Adipocyte (in vitro differentiated cells): ENCODE measurements at regions not wholly inside any gene's neighbourhood (a gene's known extent, or its start where the extent isn't known, plus 50 kb on each side); places are given as distances from the start of the nearest gene placed in this dataset.

ENCODE experiments used
- DNase-seq: peaks from one replicate; pipeline ENCODE4 v3.0.0-alpha.2; 2015; ENCODE audit warnings: low read depth
- H3K27me3 ChIP-seq: replicated peaks from 2 replicates; pipeline ENCODE4 v1.7.0; 2013; ENCODE audit warnings: mild to moderate bottlenecking, low read length, moderate library complexity; ENCODE audit not compliant: control insufficient read depth, insufficient read depth
- H3K36me3 ChIP-seq: 2 replicates; pipeline ENCODE4 v1.7.0; 2013; ENCODE audit warnings: low read length, mild to moderate bottlenecking, moderate library complexity; ENCODE audit not compliant: control insufficient read depth, insufficient read depth, severe bottlenecking
- H3K4me1 ChIP-seq: 2 replicates; pipeline ENCODE4 v1.7.0; 2013; ENCODE audit warnings: mild to moderate bottlenecking, low read length, moderate library complexity; ENCODE audit not compliant: control insufficient read depth, insufficient read depth
- H3K4me3 ChIP-seq: 2 replicates; pipeline ENCODE4 v1.7.0; 2013; ENCODE audit warnings: mild to moderate bottlenecking, low read length, moderate library complexity
- H3K9ac ChIP-seq: 2 replicates; pipeline ENCODE4 v1.7.0; 2013; ENCODE audit warnings: mild to moderate bottlenecking, low read length, moderate library complexity
- H3K9me3 ChIP-seq: 2 replicates; pipeline ENCODE4 v1.7.0; 2013; ENCODE audit warnings: mild to moderate bottlenecking, low read length, moderate library complexity; ENCODE audit not compliant: control insufficient read depth

DNA sequence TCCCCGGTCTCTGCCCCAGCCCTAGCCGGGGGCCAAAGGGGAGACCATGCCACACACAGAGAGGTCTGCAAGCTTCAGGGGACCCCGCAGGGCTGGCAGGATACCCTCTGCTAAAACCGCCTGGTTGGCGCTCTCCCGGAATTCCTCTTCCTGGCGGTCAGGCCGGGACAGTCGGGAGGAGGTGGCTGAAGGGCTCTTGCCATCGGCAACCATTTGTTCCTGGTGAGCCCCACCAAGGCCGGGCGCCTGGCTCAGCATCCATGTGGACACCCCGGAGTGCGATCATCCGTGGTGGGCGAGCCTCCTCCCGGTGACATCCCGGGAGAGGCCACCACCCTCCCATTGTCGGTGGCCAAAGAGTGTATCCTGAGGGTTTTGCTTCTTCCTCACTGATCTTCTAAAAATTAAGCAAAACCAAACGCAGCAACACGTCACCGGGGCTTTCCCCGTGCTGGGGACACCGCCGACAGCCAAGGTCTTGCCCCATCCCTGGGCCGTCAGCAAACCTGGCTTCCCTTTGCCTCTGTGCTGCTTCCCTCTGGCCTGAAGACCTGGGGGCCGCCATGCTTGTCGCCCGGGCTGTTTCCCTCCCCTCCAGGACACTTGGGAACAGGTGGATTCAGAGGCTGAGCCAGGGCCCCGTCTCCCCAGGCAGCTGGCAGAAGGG is 59.1 kb upstream of the TTC34 start:
- Histone ChIP-seq H3K36me3 (no peaks in the 10 kb centered on the region), H3K27me3 (peaks cover 18% of the 10 kb centered on the region), H3K9ac (no peak overlapping the region), H3K4me1 (no peaks in the 10 kb centered on the region), H3K9me3 (no peaks in the 10 kb centered on the region), H3K4me3 (no peak overlapping the region)
- no peak for DNase-seq

DNA sequence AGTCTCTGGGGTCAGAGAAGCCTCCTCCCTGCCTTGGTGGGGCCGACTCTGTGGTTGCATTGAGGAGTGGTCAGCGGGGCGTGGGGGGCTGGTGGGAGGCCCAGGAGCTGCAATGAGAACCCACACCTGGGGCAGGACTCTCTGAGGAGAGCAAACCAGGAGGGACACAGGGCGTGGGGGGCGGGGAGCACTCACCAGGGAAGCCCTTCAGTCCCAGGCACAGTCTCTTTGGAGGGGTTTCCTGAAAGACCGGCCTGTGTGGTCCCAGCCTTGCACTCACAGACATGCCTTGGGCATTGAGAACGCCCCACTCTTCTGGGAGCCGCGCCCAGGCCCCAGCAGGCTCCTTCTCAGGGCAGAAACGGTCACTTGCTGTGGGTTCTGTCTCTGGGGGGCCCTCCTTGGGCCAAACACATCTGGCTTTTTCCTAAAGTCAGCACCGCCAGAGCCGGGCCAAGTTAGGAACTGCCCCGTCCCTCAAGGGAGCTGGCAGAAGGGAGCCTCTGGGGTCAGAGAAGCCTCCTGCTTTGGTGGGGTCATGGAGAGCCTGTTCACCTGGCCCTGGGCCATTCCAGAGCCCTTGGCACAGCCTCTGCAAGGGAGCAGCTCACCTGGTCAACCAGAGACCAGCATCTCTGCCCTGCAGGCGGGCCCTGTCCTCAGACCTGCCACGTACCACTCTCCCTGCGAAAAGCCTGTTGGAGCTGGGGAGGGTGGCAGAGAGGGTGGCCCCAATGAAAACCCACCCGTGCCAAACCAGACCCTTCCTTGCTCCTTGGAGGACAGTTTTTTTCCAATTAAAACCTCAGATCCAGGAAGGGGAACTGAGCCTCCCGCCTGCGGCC is 59.9 kb upstream of the TTC34 start:
- H3K9me3 ChIP-seq: no peaks in the 10 kb centered on the region
- DNase-seq: no peak
- peaks cover 16% of the 10 kb centered on the region for H3K27me3 ChIP-seq
- H3K36me3 ChIP-seq: no peaks in the 10 kb centered on the region
- no peak overlapping the region for H3K4me3 ChIP-seq
- no peaks in the 10 kb centered on the region for H3K4me1 ChIP-seq
- no peak overlapping the region for H3K9ac ChIP-seq

DNA sequence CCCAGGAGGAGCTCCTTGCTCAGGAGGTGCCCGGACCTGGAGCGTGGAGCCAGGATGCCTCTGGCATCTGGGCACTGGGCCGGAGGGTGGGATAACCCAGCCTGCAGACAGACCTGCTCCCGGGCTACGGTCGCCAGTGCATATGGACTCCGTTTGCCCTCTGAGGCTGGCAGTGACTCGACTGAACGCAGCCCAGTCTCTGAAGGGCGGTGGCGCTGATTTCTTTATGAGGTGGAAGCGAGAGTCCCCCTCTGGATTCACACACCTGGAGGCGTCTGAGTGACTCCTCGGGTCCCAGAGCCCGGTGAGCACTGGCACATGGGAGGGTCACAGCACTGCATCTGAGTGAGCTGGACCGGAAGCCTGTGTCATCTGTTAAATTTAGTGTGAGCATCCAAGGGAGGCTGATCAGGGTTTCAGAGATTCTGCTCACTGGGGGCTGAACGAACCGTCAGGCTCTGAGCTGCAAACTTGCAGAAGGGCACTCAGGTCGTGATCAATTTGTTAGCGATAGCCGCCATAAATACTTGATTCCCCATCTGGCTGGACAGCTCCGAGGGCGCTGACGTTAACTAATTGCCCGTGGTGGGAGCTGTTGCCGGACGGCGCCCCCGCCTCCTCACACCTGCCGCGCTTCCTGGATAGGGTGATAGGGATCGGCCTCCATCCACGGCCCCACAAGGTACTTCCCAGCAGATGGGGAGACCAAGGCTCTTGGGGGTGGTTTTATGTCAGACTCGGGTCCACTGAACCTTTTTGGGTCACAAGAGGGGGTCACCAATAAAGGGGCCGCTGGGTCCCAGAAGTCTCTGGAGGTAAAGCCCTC is 60.7 kb upstream of the TTC34 start:
- Histone ChIP-seq H3K9ac (no peak overlapping the region), H3K9me3 (no peaks in the 10 kb centered on the region), H3K4me1 (no peaks in the 10 kb centered on the region), H3K27me3 (peaks cover 19% of the 10 kb centered on the region), H3K4me3 (no peak overlapping the region), H3K36me3 (no peaks in the 10 kb centered on the region)
- DNase-seq: no peak

GRCh38 chr1:2862814-2863647 is 61.5 kb upstream of the TTC34 start:
- Histone ChIP-seq H3K4me3 (no peak overlapping the region), H3K4me1 (no peaks in the 10 kb centered on the region), H3K27me3 (peaks cover 20% of the 10 kb centered on the region), H3K9ac (no peak overlapping the region), H3K9me3 (no peaks in the 10 kb centered on the region), H3K36me3 (no peaks in the 10 kb centered on the region)
- no peak for DNase-seq

- no peak overlapping the region for H3K9ac ChIP-seq
- H3K4me3 ChIP-seq: no peak overlapping the region
- H3K27me3 ChIP-seq: peaks cover 19% of the 10 kb centered on the region
- no peaks in the 10 kb centered on the region for H3K36me3 ChIP-seq
- no peak for DNase-seq
- no peaks in the 10 kb centered on the region for H3K4me1 ChIP-seq
- no peaks in the 10 kb centered on the region for H3K9me3 ChIP-seq
Observed at GRCh38 chr1:2863648-2863963, 62.1 kb upstream of the TTC34 start.

GRCh38 chr1:2864203-2864905 is 62.9 kb upstream of the TTC34 start:
- no peak overlapping the region for H3K9ac ChIP-seq
- no peak for DNase-seq

GRCh38 chr1:2865000-2865399 is 63.5 kb upstream of the TTC34 start:
- no peak overlapping the region for H3K4me3 ChIP-seq
- DNase-seq: no peak

More at GRCh38 chr1:2864203-2864905, 62.9 kb upstream of the TTC34 start:
- no peaks in the 10 kb centered on the region for H3K36me3 ChIP-seq
- no peaks in the 10 kb centered on the region for H3K9me3 ChIP-seq
- H3K4me1 ChIP-seq: no peaks in the 10 kb centered on the region
- peaks cover 19% of the 10 kb centered on the region for H3K27me3 ChIP-seq
- H3K4me3 ChIP-seq: no peak overlapping the region

DNA sequence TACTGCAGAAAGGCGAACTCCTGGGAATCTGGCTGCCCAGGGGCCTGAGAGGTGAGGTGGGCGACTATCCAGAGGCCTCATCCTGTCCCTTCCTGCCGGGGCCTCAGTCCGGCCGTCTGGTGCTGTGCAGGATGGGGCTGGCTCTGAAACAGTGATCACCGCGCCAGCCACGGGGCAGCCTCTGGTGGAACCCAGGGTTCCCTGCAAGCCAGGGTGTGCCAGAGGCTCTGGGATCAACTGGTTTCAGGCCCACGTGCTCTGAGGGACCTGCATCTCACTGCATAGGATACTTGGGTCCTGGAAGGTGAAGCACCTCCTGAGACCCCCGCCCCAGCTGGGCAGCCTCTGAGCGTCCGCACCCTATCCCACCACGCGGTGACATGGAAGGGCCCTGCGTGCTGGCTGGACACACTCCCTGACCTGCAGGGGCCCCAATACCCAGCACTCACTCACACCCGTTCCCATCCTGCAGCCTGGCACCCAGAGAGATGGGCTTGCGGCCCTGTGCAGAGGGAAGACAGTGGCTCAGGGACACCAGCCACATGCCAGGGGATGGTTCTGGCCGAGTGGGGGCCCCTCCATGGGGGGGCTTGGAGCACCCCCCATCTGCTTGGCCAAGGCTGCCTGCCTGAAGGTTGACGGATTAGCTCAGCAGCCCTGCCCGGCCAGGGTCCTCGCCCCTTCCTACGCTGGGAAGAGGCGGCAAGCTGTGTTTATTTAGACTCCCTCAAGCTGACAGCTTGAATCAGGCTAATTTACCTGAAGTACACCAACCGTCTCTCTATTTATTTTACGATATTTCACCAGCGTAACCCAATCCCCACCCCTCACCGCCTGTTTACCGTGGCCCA is 64.3 kb upstream of the TTC34 start:
- no peak overlapping the region for H3K4me3 ChIP-seq

More at GRCh38 chr1:2865000-2865399, 63.5 kb upstream of the TTC34 start:
- no peak overlapping the region for H3K9ac ChIP-seq
- peaks cover 19% of the 10 kb centered on the region for H3K27me3 ChIP-seq
- no peaks in the 10 kb centered on the region for H3K9me3 ChIP-seq
- H3K4me1 ChIP-seq: no peaks in the 10 kb centered on the region
- H3K36me3 ChIP-seq: no peaks in the 10 kb centered on the region

DNA sequence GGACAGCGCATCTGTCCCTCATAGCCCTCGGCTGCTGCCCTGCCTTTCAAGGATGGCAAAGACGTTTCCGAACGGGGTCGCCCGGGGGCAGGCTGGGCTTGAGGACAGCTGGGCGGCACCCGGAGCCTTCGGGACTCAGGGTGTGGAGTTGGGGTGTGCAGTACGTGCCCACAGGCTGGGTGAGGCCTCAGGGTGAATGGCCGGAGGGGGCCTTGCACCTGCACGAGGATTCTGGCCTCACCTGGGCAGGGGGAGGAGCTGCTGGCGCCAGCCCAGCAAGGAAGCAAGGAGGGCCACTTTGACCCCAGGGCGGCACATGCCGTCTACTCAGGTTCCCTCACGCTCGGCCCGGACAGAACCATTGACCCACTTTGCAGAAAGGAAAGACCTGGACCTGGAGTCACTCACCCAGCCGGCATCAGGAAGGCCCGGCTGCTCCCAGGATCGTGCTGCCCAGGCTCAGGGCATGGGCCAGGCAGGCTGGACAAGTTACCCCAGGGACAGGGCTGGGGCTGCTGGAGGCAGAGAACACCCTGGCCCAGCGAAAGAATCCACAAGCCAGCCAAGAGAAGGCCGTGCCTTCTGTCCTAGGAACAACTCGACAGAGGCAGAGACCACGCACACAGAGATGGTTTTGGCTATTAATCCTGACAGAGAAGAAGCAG is 65.1 kb upstream of the TTC34 start:
- Histone ChIP-seq H3K4me3 (no peak overlapping the region), H3K4me1 (no peaks in the 10 kb centered on the region), H3K27me3 (peaks cover 19% of the 10 kb centered on the region), H3K36me3 (no peaks in the 10 kb centered on the region), H3K9me3 (peaks cover 11% of the 10 kb centered on the region), H3K9ac (no peak overlapping the region)
- DNase-seq: no peak

More for the DNA sequence above, 64.3 kb upstream of the TTC34 start:
- peaks cover 4% of the 10 kb centered on the region for H3K9me3 ChIP-seq
- DNase-seq: no peak
- H3K27me3 ChIP-seq: peaks cover 19% of the 10 kb centered on the region
- H3K9ac ChIP-seq: no peak overlapping the region
- no peaks in the 10 kb centered on the region for H3K36me3 ChIP-seq
- no peaks in the 10 kb centered on the region for H3K4me1 ChIP-seq
